PFSK-1 (cell line): ENCODE measurements at regions not wholly inside any gene's neighbourhood (a gene's known extent, or its start where the extent isn't known, plus 50 kb on each side); places are given as distances from the start of the nearest gene placed in this dataset.

Source experiments
- FOXP2 ChIP-seq: optimal IDR thresholded peaks from 2 replicates; pipeline ENCODE3; 2011; ENCODE audit warnings: borderline replicate concordance, control low read depth, inconsistent platforms; ENCODE audit not compliant: insufficient read depth; ENCODE audit errors: extremely low read length, extremely low read depth
- POLR2AphosphoS5 ChIP-seq: IDR thresholded peaks from 2 replicates; pipeline ENCODE4 v1.6.1; 2012; ENCODE audit warnings: low read depth, mild to moderate bottlenecking, control low read depth, low read length, moderate library complexity
- SIN3A ChIP-seq: IDR thresholded peaks from 2 replicates; pipeline ENCODE4 v1.6.1; 2012; ENCODE audit warnings: mild to moderate bottlenecking, low read length, moderate library complexity, borderline replicate concordance; ENCODE audit not compliant: insufficient read depth
- TAF1 ChIP-seq: IDR thresholded peaks from 2 replicates; pipeline ENCODE4 v1.6.1; 2012; ENCODE audit warnings: low read length, control low read depth, borderline replicate concordance; ENCODE audit not compliant: insufficient read depth
- TF ChIP-seq, protein P1 (sequence below), 2 experiments: IDR thresholded peaks; 2 replicates each; pipeline versions ENCODE4 v1.6.1 to v1.8.0; 2011 to 2012; ENCODE audit warnings: low read depth in 2 of 2, low read length in 2 of 2, control low read depth in 1 of 2, inconsistent platforms in 1 of 2, mild to moderate bottlenecking in 1 of 2, moderate library complexity in 1 of 2; ENCODE audit not compliant: insufficient read depth in 1 of 2

DNA sequence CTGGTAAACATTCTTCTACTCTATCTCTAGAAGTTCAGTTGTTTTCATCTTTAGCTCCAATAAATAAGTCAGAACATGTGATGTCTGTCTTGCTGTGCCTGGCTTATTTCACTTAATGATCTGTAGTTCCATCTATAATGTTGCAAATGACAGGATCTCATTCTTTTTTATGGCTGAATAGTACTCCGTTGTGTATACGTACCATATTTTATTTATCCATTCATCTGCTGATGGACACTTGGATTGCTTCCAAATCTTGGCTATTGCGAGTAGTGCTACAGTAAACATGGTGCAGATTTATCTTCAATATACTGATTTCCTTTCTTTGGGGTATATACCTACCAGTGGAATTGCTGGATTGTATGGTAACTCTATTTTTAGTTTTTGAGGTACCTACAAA, 124.4 kb downstream of the ZNF33B start:
- TF ChIP-seq, protein P1, sequence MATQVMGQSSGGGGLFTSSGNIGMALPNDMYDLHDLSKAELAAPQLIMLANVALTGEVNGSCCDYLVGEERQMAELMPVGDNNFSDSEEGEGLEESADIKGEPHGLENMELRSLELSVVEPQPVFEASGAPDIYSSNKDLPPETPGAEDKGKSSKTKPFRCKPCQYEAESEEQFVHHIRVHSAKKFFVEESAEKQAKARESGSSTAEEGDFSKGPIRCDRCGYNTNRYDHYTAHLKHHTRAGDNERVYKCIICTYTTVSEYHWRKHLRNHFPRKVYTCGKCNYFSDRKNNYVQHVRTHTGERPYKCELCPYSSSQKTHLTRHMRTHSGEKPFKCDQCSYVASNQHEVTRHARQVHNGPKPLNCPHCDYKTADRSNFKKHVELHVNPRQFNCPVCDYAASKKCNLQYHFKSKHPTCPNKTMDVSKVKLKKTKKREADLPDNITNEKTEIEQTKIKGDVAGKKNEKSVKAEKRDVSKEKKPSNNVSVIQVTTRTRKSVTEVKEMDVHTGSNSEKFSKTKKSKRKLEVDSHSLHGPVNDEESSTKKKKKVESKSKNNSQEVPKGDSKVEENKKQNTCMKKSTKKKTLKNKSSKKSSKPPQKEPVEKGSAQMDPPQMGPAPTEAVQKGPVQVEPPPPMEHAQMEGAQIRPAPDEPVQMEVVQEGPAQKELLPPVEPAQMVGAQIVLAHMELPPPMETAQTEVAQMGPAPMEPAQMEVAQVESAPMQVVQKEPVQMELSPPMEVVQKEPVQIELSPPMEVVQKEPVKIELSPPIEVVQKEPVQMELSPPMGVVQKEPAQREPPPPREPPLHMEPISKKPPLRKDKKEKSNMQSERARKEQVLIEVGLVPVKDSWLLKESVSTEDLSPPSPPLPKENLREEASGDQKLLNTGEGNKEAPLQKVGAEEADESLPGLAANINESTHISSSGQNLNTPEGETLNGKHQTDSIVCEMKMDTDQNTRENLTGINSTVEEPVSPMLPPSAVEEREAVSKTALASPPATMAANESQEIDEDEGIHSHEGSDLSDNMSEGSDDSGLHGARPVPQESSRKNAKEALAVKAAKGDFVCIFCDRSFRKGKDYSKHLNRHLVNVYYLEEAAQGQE (IDR thresholded peaks at IDR 0.05; ENCODE audit: insufficient read depth in 1 of 2, low read depth in 2 of 2, low read length in 2 of 2) = no peak
- TF ChIP-seq SIN3A (no peak), POLR2AphosphoS5 (no peak), FOXP2 (no peak), TAF1 (no peak)

DNA sequence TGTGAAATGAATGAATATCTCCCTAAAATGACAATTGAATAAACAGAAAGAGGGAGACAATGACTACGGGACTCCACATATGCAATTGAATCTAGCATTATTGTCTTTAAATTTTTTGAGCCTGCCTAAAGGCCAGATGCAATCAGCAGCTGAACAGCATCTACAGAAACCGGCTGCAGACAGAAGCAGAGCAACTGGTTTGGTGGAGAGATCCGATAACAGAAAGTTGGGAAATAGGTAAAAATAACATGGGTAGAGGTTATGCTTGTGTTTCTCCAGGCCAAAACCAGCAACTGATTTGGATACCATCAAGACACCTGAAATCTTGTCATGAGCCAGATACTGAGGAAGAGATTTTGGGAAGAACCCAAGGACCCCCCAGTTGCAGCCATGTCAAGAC, 146.6 kb downstream of the ZNF33B start:
- TF ChIP-seq TAF1 = no peak
- TF ChIP-seq SIN3A = no peak
- TF ChIP-seq FOXP2 = no peak
- TF ChIP-seq, protein P1 (IDR thresholded peaks at IDR 0.05; ENCODE audit: insufficient read depth in 1 of 2, low read depth in 2 of 2, low read length in 2 of 2) = no peak
- no peak for TF ChIP-seq POLR2AphosphoS5

DNA sequence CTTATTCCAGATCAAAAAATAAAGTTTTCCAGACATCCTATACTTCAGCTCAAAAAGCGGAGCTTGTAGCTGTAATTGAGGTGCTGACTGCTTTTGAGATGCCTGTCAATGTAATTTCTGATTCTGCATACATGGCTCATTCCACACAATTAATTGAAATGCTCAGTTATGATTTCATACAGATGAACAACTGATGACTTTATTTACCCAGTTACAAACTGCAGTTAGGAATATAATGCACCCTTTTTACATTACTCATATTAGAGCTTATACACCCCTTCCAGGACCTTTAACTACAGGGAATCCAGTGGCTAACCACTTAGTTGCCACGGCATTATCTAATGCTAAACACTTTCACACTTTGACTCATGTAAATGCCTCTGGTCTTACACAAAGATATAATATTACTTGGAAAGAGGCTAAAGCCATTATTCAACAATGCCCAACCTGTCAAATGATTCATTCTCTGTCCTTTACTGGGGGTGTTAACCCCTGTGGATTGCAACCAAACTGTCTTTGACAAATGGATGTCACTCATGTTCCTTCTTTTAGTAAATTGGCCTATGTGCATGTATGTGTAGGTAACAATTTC, 147.3 kb downstream of the ZNF33B start:
- TF ChIP-seq, protein P1 (IDR thresholded peaks at IDR 0.05; ENCODE audit: insufficient read depth in 1 of 2, low read depth in 2 of 2, low read length in 2 of 2) = no peak
- TF ChIP-seq TAF1 (no peak), SIN3A (no peak), POLR2AphosphoS5 (no peak)

DNA sequence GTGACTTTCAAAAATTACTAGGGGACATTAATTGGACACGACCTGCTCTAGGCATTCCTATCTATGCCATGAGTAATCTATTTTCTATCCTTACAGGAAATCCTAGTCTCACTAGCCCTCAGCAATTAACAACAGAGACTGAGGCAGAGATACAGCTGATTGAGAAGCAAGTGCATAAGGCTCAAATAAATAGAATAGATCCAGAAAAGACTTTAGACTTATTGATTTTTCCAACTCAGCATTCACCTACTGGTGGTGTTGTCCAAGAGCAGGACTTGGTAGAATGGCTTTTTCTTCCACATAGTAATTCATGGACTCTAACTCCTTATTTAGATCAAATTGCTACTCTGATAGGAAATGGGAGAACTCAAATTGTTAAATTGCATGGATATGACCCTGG, 148.0 kb downstream of the ZNF33B start:
- TF ChIP-seq, protein P1 (IDR thresholded peaks at IDR 0.05; ENCODE audit: insufficient read depth in 1 of 2, low read depth in 2 of 2, low read length in 2 of 2) = no peak
- TF ChIP-seq TAF1 = no peak
- no peak for TF ChIP-seq SIN3A
- TF ChIP-seq FOXP2 = no peak
- no peak for TF ChIP-seq POLR2AphosphoS5

DNA sequence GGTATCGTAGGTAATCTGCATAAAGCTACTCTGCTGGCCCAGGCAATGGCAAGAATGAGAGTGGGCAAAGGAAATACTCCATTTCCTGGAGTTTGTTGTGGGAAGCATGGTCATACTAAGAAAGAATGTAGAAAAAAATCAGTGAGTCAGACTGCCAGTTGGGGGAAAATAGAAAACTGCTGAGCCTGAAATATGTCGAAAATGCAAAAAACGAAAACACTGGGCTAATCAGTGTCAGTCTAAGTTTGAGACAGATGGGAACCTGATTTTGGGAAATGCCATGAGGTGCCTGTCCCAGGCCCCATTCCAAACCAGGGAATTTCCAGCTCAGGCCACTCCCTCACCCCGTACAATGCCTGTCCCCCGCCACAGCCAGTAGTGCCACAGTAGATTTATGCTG, 150.0 kb downstream of the ZNF33B start:
- TF ChIP-seq, protein P1 (IDR thresholded peaks at IDR 0.05; ENCODE audit: insufficient read depth in 1 of 2, low read depth in 2 of 2, low read length in 2 of 2) = no peak
- TF ChIP-seq SIN3A (no peak), FOXP2 (no peak), POLR2AphosphoS5 (no peak), TAF1 (no peak)
